ENCODE measurements at regions not wholly inside any gene's neighbourhood (a gene's known extent, or its start where the extent isn't known, plus 50 kb on each side); places are given as distances from the start of the nearest gene placed in this dataset.

GRCh38 chr10:108673741-108674140 lies 1249.6 kb downstream of the XPNPEP1 start:
- Histone ChIP-seq H3K4me3 (ENCODE audit: low read depth, low read length, poor library complexity, severe bottlenecking) (no peak overlapping the region), H3F3A (ENCODE audit: insufficient read depth, low read length) (no peaks in the 10 kb centered on the region), H3K9ac (ENCODE audit: low read length) (no peak overlapping the region), H3K9me2 (ENCODE audit: low read depth, low read length) (no peaks in the 10 kb centered on the region), H3K4me2 (ENCODE audit: low read length) (no peak overlapping the region), H3K9me3 (ENCODE audit: low read length) (no peaks in the 10 kb centered on the region), H3K27me3 (ENCODE audit: insufficient read depth, low read length) (no peaks in the 10 kb centered on the region), H3K36me3 (ENCODE audit: insufficient read depth, low read length) (no peaks in the 10 kb centered on the region), H3K27ac (ENCODE audit: low read depth, low read length, poor library complexity, severe bottlenecking) (no peak overlapping the region), H3K79me2 (ENCODE audit: insufficient read depth, low read length) (no peaks in the 10 kb centered on the region), H4K20me1 (ENCODE audit: insufficient read depth, low read length) (no peaks in the 10 kb centered on the region), H2AFZ (ENCODE audit: low read length) (no peak overlapping the region), H3K4me1 (ENCODE audit: insufficient read depth, low read length, severe bottlenecking) (no peaks in the 10 kb centered on the region)
- TF ChIP-seq EZH2 (IDR thresholded peaks at IDR 0.05; ENCODE audit: borderline replicate concordance, low read length) (no peak), CTCF (IDR thresholded peaks at IDR 0.05; ENCODE audit: low read length) (no peak)

DNA sequence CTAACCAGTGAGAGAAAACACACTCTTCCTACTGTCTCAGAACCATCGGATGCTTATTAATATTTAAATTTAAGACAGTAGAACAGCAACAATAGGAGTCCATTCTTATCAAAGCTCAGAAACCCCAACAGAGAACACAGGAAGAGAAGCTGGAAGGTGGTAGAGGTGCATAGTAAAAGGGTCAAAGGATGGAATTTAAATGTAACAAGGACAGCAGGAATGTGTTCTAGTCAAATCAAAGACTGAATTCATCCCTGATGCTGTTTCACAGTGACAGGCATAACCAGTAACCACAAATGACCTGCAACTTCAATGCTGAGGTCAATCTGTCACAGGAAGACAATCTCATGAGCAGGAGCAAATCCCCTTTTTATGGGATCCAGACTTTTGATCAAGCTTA lies 1259.7 kb downstream of the XPNPEP1 start:
- Histone ChIP-seq H2AFZ (ENCODE audit: low read length) (no peak overlapping the region), H3K27me3 (ENCODE audit: insufficient read depth, low read length) (no peaks in the 10 kb centered on the region), H3K79me2 (ENCODE audit: insufficient read depth, low read length) (no peaks in the 10 kb centered on the region), H3K4me2 (ENCODE audit: low read length) (no peak overlapping the region), H3K9me3 (ENCODE audit: low read length) (no peaks in the 10 kb centered on the region), H3F3A (ENCODE audit: insufficient read depth, low read length) (no peaks in the 10 kb centered on the region), H3K4me3 (ENCODE audit: low read depth, low read length, poor library complexity, severe bottlenecking) (no peak overlapping the region), H3K9ac (ENCODE audit: low read length) (no peak overlapping the region), H3K4me1 (ENCODE audit: insufficient read depth, low read length, severe bottlenecking) (no peaks in the 10 kb centered on the region), H3K9me2 (ENCODE audit: low read depth, low read length) (no peaks in the 10 kb centered on the region; the same call in 1 of the 2 replicates), H3K27ac (ENCODE audit: low read depth, low read length, poor library complexity, severe bottlenecking) (no peak overlapping the region), H3K36me3 (ENCODE audit: insufficient read depth, low read length) (no peaks in the 10 kb centered on the region), H4K20me1 (ENCODE audit: insufficient read depth, low read length) (no peaks in the 10 kb centered on the region)
- TF ChIP-seq EZH2 (IDR thresholded peaks at IDR 0.05; ENCODE audit: borderline replicate concordance, low read length) = no peak
- no peak for TF ChIP-seq CTCF (IDR thresholded peaks at IDR 0.05; ENCODE audit: low read length)

DNA sequence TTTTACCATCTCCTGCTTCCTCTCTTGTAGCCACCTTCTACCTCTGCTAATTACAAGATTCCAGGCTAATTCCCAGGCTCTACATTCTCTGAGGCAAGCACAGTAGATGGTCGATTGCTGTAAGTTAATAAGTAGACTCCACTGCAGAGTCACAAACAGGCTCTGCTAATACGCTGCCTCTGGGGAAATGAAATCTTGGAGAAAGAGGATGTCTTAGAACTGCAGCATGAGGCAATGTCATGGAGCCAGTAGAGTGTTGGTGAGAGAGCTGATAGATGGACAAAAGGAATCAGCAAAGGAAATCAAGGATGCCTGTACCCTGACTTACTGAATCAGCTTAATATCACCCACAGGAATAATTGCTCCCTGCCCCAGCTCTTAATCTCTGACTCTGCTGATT lies 1260.3 kb downstream of the XPNPEP1 start:
- Histone ChIP-seq H3K79me2 (ENCODE audit: insufficient read depth, low read length) (no peaks in the 10 kb centered on the region), H2AFZ (ENCODE audit: low read length) (no peak overlapping the region), H3K4me3 (ENCODE audit: low read depth, low read length, poor library complexity, severe bottlenecking) (no peak overlapping the region), H3K9ac (ENCODE audit: low read length) (no peak overlapping the region), H3K9me3 (ENCODE audit: low read length) (no peaks in the 10 kb centered on the region), H3K27ac (ENCODE audit: low read depth, low read length, poor library complexity, severe bottlenecking) (no peak overlapping the region), H3K36me3 (ENCODE audit: insufficient read depth, low read length) (no peaks in the 10 kb centered on the region), H4K20me1 (ENCODE audit: insufficient read depth, low read length) (no peaks in the 10 kb centered on the region), H3F3A (ENCODE audit: insufficient read depth, low read length) (no peaks in the 10 kb centered on the region), H3K9me2 (ENCODE audit: low read depth, low read length) (no peaks in the 10 kb centered on the region; the same call in 1 of the 2 replicates), H3K4me2 (ENCODE audit: low read length) (no peak overlapping the region), H3K4me1 (ENCODE audit: insufficient read depth, low read length, severe bottlenecking) (no peaks in the 10 kb centered on the region), H3K27me3 (ENCODE audit: insufficient read depth, low read length) (no peaks in the 10 kb centered on the region)
- TF ChIP-seq CTCF (IDR thresholded peaks at IDR 0.05; ENCODE audit: low read length) = no peak
- TF ChIP-seq EZH2 (IDR thresholded peaks at IDR 0.05; ENCODE audit: borderline replicate concordance, low read length) = no peak

Measured in OCI-LY1 (cell line).